GM23338 (cell line): ENCODE measurements at regions not wholly inside any gene's neighbourhood (a gene's known extent, or its start where the extent isn't known, plus 50 kb on each side); places are given as distances from the start of the nearest gene placed in this dataset.

ENCODE experiments used
- CREB1 ChIP-seq: fragments of 250-450 bp; sonication (Bioruptor Pico); IDR thresholded peaks from 2 replicates; pipeline ENCODE4 v1.5.0; 2020; ENCODE audit warnings: low read depth, mild to moderate bottlenecking, moderate library complexity
- EZH2 ChIP-seq: fragments of 200-600 bp; sonication (generic); IDR thresholded peaks from one replicate; pipeline ENCODE4 v1.8.0; 2017; ENCODE audit warnings: antibody characterized with exemption, mild to moderate bottlenecking, low read depth; ENCODE audit not compliant: unreplicated experiment
- EZH2phosphoT487 ChIP-seq: fragments of 200-600 bp; sonication (generic); IDR thresholded peaks from one replicate; pipeline ENCODE4 v1.8.1; 2018; ENCODE audit warnings: antibody characterized with exemption; ENCODE audit not compliant: unreplicated experiment
- JUNB ChIP-seq: IDR thresholded peaks from one replicate; pipeline ENCODE4 v1.6.1; 2016; ENCODE audit warnings: antibody characterized with exemption; ENCODE audit not compliant: unreplicated experiment
- NANOG ChIP-seq: IDR thresholded peaks from 2 replicates; pipeline ENCODE4 v1.6.1; 2016; ENCODE audit warnings: antibody characterized with exemption, borderline replicate concordance
- POLR2AphosphoS5 ChIP-seq: IDR thresholded peaks from 2 replicates; pipeline ENCODE4 v1.6.1; 2016; ENCODE audit warnings: antibody characterized with exemption, low read depth
- STAT1 ChIP-seq: IDR thresholded peaks from one replicate; pipeline ENCODE4 v1.6.1; 2016; ENCODE audit warnings: antibody characterized with exemption; ENCODE audit not compliant: unreplicated experiment
- ZNF114 ChIP-seq: fragments of 250-450 bp; sonication (Bioruptor Pico); IDR thresholded peaks from 2 replicates; pipeline ENCODE4 v1.5.0; 2020; ENCODE audit warnings: mild to moderate bottlenecking, moderate library complexity
- ZNF331 ChIP-seq: fragments of 250-450 bp; sonication (Bioruptor Pico); IDR thresholded peaks from 2 replicates; pipeline ENCODE4 v1.5.0; 2020; ENCODE audit warnings: low read depth, mild to moderate bottlenecking, moderate library complexity
- TF ChIP-seq, protein P1 (sequence below): IDR thresholded peaks from 2 replicates; pipeline ENCODE4 v1.6.1; 2016; ENCODE audit warnings: antibody characterized with exemption
- TF ChIP-seq, protein P2 (sequence below), 2 experiments: fragments of 200-600 bp in 1 of 2; sonication (generic) in 1 of 2; conservative IDR thresholded peaks; 2 replicates each; pipeline versions ENCODE4 v1.5.1 to v1.6.1; 2016 to 2017; ENCODE audit warnings: antibody characterized with exemption in 2 of 2, low read depth in 2 of 2, mild to moderate bottlenecking in 2 of 2, moderate library complexity in 1 of 2
- TF ChIP-seq, protein P3 (sequence below): IDR thresholded peaks from one replicate; pipeline ENCODE4 v1.6.1; 2018; ENCODE audit warnings: antibody characterized with exemption; ENCODE audit not compliant: unreplicated experiment
- TF ChIP-seq, protein P4 (sequence below): fragments of 250-450 bp; sonication (Bioruptor Pico); IDR thresholded peaks from 2 replicates; pipeline ENCODE4 v1.5.0; 2020; ENCODE audit warnings: mild to moderate bottlenecking, moderate library complexity

DNA sequence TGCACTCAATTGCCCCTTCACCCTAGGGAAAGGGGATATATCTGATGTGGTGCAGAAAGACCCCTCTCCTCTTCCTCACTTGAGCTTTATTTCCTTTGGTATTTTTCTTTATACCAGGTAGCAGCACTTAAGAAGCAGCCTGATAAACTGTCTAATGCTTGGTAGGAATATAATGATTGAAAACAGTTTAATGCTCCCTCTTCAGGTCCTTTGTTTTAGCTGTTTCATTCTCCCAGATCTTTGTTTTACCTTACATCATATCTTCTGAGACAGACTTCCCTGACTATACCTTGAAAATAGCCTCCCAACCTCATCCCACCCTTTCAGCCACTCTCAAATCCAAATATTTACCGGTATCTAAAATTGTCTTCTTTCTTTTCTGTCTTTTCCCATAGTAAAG, 87.9 kb downstream of the NUDT12 start:
- TF ChIP-seq, protein P1, sequence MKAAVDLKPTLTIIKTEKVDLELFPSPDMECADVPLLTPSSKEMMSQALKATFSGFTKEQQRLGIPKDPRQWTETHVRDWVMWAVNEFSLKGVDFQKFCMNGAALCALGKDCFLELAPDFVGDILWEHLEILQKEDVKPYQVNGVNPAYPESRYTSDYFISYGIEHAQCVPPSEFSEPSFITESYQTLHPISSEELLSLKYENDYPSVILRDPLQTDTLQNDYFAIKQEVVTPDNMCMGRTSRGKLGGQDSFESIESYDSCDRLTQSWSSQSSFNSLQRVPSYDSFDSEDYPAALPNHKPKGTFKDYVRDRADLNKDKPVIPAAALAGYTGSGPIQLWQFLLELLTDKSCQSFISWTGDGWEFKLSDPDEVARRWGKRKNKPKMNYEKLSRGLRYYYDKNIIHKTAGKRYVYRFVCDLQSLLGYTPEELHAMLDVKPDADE: no peak
- no peak for TF ChIP-seq EZH2
- TF ChIP-seq, protein P2, sequence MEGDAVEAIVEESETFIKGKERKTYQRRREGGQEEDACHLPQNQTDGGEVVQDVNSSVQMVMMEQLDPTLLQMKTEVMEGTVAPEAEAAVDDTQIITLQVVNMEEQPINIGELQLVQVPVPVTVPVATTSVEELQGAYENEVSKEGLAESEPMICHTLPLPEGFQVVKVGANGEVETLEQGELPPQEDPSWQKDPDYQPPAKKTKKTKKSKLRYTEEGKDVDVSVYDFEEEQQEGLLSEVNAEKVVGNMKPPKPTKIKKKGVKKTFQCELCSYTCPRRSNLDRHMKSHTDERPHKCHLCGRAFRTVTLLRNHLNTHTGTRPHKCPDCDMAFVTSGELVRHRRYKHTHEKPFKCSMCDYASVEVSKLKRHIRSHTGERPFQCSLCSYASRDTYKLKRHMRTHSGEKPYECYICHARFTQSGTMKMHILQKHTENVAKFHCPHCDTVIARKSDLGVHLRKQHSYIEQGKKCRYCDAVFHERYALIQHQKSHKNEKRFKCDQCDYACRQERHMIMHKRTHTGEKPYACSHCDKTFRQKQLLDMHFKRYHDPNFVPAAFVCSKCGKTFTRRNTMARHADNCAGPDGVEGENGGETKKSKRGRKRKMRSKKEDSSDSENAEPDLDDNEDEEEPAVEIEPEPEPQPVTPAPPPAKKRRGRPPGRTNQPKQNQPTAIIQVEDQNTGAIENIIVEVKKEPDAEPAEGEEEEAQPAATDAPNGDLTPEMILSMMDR (conservative IDR thresholded peaks at IDR 0.05; ENCODE audit: low read depth in 2 of 2): no peak
- no peak for TF ChIP-seq CREB1 (CRISPR knock-in tag)
- TF ChIP-seq JUNB: no peak
- no peak for TF ChIP-seq POLR2AphosphoS5
- no peak for TF ChIP-seq EZH2phosphoT487
- no peak for TF ChIP-seq NANOG
- TF ChIP-seq ZNF331 (CRISPR knock-in tag): no peak
- TF ChIP-seq, protein P3, sequence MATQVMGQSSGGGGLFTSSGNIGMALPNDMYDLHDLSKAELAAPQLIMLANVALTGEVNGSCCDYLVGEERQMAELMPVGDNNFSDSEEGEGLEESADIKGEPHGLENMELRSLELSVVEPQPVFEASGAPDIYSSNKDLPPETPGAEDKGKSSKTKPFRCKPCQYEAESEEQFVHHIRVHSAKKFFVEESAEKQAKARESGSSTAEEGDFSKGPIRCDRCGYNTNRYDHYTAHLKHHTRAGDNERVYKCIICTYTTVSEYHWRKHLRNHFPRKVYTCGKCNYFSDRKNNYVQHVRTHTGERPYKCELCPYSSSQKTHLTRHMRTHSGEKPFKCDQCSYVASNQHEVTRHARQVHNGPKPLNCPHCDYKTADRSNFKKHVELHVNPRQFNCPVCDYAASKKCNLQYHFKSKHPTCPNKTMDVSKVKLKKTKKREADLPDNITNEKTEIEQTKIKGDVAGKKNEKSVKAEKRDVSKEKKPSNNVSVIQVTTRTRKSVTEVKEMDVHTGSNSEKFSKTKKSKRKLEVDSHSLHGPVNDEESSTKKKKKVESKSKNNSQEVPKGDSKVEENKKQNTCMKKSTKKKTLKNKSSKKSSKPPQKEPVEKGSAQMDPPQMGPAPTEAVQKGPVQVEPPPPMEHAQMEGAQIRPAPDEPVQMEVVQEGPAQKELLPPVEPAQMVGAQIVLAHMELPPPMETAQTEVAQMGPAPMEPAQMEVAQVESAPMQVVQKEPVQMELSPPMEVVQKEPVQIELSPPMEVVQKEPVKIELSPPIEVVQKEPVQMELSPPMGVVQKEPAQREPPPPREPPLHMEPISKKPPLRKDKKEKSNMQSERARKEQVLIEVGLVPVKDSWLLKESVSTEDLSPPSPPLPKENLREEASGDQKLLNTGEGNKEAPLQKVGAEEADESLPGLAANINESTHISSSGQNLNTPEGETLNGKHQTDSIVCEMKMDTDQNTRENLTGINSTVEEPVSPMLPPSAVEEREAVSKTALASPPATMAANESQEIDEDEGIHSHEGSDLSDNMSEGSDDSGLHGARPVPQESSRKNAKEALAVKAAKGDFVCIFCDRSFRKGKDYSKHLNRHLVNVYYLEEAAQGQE: no peak
- no peak for TF ChIP-seq ZNF114 (CRISPR knock-in tag)
- no peak for TF ChIP-seq STAT1
- TF ChIP-seq, protein P4, sequence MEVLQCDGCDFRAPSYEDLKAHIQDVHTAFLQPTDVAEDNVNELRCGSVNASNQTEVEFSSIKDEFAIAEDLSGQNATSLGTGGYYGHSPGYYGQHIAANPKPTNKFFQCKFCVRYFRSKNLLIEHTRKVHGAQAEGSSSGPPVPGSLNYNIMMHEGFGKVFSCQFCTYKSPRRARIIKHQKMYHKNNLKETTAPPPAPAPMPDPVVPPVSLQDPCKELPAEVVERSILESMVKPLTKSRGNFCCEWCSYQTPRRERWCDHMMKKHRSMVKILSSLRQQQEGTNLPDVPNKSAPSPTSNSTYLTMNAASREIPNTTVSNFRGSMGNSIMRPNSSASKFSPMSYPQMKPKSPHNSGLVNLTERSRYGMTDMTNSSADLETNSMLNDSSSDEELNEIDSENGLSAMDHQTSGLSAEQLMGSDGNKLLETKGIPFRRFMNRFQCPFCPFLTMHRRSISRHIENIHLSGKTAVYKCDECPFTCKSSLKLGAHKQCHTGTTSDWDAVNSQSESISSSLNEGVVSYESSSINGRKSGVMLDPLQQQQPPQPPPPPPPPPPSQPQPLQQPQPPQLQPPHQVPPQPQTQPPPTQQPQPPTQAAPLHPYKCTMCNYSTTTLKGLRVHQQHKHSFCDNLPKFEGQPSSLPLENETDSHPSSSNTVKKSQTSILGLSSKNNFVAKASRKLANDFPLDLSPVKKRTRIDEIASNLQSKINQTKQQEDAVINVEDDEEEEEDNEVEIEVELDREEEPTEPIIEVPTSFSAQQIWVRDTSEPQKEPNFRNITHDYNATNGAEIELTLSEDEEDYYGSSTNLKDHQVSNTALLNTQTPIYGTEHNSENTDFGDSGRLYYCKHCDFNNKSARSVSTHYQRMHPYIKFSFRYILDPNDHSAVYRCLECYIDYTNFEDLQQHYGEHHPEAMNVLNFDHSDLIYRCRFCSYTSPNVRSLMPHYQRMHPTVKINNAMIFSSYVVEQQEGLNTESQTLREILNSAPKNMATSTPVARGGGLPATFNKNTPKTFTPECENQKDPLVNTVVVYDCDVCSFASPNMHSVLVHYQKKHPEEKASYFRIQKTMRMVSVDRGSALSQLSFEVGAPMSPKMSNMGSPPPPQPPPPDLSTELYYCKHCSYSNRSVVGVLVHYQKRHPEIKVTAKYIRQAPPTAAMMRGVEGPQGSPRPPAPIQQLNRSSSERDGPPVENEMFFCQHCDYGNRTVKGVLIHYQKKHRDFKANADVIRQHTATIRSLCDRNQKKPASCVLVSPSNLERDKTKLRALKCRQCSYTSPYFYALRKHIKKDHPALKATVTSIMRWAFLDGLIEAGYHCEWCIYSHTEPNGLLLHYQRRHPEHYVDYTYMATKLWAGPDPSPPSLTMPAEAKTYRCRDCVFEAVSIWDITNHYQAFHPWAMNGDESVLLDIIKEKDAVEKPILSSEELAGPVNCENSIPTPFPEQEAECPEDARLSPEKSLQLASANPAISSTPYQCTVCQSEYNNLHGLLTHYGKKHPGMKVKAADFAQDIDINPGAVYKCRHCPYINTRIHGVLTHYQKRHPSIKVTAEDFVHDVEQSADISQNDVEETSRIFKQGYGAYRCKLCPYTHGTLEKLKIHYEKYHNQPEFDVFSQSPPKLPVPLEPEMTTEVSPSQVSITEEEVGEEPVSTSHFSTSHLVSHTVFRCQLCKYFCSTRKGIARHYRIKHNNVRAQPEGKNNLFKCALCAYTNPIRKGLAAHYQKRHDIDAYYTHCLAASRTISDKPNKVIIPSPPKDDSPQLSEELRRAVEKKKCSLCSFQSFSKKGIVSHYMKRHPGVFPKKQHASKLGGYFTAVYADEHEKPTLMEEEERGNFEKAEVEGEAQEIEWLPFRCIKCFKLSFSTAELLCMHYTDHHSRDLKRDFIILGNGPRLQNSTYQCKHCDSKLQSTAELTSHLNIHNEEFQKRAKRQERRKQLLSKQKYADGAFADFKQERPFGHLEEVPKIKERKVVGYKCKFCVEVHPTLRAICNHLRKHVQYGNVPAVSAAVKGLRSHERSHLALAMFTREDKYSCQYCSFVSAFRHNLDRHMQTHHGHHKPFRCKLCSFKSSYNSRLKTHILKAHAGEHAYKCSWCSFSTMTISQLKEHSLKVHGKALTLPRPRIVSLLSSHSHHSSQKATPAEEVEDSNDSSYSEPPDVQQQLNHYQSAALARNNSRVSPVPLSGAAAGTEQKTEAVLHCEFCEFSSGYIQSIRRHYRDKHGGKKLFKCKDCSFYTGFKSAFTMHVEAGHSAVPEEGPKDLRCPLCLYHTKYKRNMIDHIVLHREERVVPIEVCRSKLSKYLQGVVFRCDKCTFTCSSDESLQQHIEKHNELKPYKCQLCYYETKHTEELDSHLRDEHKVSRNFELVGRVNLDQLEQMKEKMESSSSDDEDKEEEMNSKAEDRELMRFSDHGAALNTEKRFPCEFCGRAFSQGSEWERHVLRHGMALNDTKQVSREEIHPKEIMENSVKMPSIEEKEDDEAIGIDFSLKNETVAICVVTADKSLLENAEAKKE (CRISPR knock-in tag): no peak
